DMS114 treated with DMSO at 0.1 percent for 48 hours (cell line): ENCODE measurements at regions not wholly inside any gene's neighbourhood (a gene's known extent, or its start where the extent isn't known, plus 50 kb on each side); places are given as distances from the start of the nearest gene placed in this dataset.

ENCODE experiments used
- DNase-seq: peaks from one replicate; lab custom pipeline; 2025; ENCODE audit not compliant: unreplicated experiment; lab: John Stamatoyannopoulos, UW

DNA sequence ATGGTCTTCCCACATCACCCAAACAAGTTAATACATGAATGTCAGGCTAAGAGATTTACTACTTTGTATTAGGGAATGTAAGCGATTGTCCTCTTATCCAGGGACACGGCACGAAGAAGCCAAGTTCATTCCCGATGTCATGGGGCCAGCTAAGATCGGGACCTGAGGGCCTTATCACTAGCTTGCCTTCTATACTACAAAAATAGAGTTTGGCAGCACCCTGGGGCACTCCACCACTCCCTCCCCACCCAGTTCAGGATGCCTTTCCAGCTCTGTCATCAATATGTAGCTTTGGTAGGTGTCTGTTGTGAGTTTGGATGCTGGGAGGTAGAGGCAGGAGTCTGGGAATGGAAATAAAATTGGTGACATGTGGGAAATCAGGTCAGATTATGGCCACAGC lies 197.5 kb downstream of the ATG4C start:
- DNase-seq: no peak

DNA sequence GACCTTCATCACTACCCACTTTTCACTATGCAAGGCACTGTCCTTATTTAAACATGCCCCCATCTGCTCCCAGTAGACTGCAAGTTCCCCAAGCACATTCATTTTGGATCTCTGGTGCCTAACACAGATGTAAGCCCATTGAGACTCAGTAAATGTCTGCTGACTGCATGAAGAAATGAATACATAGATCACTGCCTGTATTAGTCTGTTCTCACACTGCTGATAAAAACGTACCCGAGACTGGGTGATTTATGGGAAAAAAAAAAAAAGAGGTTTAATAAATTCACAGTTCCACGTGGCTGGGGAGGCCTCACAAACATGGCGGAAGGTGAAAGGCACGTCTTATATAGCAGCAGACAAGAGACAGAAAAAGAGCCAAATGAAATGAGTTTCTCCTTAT lies 204.9 kb downstream of the ATG4C start:
- no peak for DNase-seq

DNA sequence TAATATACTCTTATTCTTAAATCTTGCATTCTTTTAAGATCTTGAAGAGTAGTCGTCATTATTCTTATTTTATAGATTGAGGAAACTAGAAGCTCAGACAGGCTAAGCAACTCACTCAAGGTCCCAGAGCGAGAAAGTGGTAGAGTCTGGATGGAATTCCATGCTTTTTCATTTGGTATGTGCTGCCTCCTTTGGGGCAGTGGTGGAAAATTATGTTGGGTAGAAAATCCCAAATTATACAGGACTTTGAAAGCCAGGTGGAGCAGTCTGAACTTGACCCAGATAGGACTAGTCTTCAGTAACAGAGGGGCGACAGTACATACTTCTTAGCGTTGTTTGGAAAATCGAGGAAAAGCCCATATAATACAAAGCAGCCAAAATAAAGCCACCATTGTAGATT lies 205.6 kb downstream of the ATG4C start:
- DNase-seq: no peak

DNA sequence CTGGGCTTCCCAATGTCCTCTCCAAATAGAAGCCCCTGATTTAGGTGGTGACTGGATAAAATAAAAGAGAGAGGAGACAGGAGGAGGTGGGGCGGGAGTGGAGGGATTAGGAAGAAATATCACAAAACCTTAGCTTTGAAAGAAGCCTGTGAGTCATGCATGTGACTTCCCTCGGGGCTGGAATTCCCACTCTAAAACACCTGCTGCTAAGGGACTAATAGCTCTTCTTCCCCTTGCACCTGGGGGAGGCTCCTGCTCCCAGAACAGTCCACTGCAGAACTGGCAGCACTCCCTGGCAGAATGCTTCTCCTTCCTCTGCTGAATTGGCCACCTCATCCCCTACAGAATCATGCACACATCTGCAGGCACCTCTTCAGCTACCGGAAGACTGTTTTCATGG lies 207.2 kb downstream of the ATG4C start:
- no peak for DNase-seq

DNA sequence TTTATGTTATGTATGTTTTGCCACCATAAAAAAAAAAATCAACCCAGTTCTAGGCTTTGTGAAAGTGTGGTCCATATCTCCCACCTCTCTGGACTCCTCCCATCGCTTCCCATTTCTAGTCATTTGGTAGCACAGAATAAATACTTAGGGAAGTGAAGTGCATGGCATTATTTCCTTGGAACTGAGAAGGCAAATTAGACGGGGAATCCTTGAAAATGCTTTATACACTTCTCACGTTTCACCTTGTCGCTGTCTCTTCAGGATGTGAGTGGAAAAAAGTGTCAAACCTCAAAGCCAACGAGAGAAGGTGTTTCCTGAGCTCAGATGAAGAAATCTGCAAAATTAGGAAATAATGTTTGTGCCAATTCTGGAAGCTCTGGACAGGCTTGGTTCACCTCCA lies 209.9 kb downstream of the ATG4C start:
- no peak for DNase-seq

DNA sequence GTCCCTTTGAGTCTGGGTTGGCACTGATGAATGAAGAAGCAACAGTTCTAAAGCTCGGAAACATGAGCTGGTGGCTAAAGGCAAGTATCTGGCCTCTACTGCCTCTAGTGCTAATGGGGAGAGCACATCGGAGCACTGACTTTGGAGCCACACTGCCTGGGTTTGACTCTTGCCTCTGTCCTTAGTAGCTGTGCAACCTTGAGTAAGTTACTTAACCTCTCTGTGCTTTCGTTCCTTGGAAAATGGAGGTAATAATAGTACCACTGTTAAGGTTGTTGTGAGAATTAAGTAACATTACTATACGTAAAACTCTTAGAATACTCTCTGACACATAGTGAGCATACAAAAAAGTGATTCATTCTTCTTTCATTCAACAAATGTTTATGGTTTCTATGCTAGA lies 211.2 kb downstream of the ATG4C start:
- no peak for DNase-seq

DNA sequence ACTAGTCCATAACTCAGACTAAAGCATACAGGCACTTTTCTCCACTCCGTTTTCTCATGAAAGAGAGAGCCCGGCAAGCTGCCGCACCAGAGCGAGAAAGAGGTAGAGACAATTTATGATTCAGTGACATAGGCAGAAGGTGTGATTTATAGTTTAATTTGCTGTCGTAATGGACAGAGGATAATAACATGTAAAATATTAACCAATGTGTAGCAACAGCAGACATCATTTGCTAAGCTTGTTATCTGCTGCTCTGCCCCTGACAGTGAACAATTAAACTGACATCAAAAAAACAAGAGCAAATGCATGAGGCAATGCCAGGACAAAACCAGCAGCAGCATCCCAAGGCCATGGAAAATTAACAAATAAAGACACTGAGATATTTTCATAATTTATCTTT lies 214.0 kb downstream of the ATG4C start:
- DNase-seq: no peak

DNA sequence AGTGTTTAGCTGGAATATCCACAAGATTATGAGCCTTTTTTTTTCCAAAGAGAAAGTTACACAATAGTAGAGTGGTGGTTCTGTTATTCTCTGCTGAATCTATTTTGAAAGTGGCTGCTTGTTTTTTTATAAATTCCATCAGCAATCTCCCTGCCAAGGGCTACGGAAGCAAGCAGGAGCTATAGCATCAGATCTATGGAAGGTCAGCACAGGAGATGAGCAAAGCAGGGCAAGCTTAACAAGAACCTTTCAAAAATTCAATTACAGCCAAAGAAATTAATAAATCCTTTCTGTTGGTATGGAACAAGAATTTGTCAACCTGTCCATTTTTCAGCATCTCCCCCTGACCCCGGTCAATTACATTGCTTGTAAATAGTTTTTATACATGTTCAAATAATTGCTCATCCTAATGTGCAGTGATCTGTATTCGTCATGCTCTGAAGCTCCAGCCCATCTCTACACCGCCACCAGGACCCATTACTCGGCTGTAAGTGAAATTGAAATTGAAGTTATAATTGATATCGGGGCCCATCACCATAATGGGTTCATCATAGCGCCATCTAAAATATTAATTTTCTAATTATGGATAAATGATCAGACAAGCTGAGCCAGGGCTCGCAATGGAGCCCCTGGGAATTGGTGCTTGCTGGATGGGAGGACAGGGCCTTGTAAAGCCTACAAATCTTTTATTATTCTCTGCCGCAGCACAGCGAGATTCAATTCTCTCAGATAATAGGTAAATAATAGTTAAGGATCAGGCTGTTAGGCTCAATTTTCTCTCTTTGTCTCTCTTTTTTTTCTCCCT lies 215.1 kb downstream of the ATG4C start:
- no peak for DNase-seq

DNA sequence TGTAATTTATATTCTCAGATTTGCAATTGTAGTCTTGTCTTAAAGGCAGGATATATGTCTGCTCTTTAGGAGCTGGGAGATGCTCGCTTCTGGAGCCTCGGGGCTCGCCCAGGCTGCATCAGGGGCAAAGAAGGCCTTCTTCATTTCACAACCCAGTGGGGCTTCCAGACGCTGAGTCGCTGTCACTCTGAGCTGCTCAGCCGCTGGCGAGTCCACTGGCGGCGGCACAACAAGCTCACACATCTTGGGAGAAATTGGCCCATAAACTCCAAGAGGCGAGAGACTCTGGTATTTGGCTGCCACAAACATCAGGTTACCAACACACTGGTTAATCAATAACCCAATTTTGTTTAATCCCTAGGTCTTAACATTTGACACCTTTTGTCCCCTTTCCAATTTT lies 216.6 kb downstream of the ATG4C start:
- DNase-seq: no peak

DNA sequence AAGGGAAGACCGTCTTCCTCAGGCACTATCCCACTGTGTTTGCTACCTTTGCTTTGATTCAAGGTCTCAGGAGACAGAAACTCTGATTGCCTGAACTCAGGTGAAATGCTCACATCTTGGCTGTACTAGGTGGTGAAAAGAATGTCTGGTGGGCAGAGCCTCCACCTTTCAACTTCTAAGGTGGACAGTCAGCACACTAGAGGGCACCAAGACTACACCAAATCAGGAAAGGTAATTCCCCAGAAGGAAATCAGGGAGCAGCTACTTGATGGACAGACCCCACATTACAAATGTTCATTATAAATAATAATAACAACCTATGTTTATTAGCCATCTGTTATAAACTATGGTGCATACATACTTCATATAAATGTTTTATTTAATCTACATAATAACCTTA lies 220.9 kb downstream of the ATG4C start:
- no peak for DNase-seq

DNA sequence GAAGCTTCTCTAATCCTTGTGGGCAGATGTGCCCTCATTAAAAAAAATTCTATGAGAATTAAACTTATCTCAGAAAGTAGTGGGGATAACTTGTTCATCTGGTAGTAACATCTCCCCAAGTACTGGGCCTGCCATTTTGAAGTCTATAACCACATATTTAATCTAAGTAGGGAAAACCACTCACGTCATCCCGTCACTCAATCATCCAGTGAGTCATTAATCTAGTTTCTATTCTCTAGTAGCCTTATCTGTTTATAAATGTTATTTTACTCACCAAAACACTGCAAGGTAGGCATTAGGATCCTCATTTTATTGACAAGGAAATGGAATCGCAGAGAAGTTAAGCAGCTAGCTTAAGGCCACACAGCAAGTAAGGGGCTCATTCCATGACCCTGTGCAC lies 221.9 kb downstream of the ATG4C start:
- no peak for DNase-seq

DNA sequence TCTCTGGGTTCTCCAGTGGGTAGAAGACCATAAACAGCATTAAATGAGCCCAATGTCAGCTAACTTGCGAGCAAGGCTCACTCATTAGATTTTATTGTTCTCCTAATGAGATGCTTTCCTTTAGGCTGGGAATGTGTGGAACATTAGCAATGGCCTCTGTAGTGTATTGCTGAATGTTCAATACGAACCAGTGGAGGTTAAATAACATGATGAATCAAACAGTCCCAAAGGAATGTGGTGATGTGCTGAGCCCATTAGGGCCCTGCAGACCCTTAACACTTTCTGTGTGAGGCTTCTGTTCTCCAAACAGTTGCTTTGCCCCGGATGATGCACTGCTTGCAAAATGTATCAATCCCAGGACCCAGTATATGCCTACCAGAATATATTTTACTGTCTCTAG lies 225.5 kb downstream of the ATG4C start:
- DNase-seq: no peak

DNA sequence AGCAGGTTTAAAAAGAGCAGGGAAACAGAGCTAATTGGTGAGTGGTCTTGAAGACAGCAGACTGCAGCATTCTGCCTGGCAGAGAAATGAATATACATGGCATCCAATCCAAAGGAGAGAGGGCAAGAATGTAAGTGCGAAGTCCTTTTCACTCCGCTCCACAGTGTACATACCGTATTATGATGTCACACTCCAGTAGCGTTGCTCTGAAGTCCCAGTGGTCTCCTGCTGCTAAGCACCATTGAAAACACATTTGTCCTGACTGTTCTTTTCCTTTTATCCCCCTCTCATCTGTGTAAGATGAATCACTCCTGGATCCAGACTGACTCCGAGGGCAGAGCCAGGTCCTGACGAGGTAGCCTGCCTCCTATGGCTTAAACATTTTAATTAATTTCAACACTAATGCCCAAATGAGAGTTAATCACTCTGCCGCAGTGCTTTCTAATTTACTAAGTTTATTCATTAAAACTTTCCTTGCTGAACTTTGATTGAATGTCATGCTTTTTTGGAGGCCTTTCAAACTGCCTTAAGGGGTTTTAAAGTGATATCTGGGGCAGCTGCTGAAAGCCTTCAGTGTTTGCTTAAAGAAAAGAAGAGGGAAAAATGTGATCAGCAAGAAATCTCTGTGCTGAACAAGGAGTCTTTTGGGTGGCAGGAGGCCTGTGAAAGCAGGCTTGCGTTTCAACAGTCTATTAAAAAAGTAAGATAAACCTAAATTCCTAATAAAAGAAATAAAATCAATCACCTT lies 227.2 kb downstream of the ATG4C start:
- no peak for DNase-seq

DNA sequence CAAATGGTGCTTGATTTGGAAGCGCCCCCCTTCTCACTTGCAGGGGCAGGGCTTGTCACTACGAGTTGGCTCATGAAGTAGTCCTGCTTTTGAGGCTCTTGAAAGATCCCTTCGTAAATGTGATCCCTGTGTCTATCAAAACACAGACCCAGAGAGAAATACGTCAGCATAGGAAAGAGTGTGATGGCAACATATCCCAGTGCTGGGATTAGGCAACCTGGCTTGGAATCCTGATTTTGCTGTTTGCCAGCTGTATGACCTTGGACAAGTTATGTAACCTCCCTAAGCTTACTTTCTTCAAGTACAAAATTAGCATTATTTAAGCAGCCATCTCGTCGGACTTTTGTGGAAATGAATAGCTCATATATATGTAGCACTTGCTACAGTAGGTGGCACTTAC lies 228.4 kb downstream of the ATG4C start:
- DNase-seq: no peak

DNA sequence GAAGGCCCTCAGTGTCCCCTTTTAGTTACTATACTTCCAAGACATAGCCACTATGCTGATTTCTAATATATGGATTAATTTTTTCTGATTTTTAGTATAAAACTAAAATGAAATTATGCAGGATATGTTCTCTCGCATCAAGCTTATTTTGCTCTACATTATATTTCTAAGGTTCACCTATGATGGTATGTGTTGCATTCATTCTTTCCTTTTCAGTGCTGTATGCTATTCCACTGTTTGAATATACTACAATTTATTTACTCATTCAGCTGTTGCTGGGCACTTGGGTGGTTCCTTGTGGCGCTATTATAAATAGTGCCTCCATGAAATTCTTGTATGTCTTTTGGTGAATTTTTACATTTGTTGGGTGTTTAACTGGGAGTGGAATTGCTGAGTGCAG lies 230.3 kb downstream of the ATG4C start:
- DNase-seq: no peak

DNA sequence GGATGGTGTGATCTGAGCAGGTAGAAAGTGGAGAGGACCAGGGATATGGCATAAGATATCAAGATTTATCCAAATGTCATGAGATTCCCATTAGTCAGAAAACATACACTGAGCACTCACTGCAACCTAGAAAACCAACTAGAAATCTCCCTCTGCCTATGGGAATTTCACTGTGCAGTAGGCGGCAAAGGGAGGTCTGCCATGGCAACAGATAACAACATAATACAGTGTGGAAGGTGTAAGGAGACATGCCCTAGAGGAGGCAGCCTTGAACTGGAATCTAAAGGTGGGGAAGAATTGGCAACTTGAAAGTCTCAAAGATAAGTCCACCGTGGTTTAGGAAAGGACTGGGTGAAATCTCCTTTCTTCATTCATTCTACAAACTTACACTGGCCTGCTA lies 238.4 kb downstream of the ATG4C start:
- no peak for DNase-seq

DNA sequence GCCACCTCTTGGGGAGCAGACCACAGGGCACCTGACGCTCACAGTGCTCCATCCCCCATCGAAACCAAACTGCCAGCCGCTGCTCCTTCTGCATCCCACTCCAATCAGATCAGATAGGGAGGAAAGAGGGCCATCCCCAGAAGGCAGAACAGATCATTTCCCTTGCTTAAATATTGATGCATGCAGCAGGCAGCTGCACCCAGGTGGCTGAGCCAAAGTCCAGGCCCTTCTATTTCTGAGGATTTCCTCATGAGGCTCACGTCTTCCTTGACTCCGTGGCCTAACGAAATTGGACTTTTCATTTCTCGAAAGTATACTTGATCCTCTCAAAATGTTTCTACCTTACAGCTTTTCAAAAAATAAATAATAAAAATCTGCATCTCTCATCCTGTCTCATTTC lies 239.2 kb downstream of the ATG4C start:
- DNase-seq: no peak

DNA sequence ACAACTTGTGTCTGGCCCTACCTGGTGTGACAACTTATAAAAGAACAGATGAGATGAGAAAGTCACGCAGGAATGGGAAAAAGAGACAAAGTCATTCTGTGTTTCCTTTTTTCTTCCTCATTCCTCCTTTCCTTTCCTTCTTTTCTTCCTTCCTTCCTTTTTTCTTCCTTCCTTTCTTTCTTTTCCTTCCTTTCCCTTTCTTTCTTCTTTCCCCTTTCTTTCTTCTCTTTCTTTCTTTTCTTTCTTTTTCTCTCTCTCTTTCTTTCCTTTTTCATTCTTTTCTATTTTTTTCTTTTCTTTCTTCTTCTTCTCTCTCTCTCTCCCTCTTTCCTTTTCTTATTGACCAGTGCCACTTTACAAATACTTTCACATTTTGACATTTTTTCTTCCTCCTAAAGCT lies 239.7 kb downstream of the ATG4C start:
- DNase-seq: no peak

DNA sequence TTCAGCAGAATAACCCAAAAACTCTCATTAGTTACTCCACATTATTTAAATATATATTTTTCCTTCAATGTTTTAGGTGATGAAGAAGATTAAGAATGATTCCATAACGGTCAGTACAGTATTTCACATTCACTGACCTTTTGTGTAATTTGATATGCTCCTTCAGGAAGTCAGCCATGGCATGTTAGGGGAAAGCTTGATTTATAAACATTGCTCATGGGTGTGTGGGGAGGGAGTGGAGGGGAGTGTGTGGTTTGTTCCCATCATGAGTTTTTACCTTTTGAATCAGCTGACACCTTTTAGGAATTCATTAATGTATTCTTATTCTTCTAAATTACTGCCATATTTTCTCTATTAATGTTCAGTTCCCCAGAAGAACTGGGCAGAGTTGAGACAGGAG lies 240.2 kb downstream of the ATG4C start:
- DNase-seq: no peak

DNA sequence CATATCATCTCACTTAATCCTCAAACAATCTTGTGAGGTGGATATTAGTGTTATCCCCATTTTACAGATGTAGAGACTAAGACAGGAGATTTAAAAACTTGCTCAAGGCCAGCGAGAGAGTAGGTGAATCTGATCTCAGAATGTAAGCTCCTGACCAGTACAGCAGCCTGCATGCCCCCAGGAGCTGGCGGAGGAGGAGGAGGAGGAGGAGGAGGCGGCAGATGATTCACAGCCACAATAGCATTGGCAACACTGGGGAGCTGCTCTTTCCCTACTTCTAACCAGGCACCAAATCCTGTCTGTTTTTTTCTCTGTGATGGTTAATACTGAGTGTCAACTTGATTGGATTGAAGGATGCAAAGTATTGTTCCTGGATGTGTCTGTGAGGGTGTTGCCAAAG lies 243.2 kb downstream of the ATG4C start:
- no peak for DNase-seq

DNA sequence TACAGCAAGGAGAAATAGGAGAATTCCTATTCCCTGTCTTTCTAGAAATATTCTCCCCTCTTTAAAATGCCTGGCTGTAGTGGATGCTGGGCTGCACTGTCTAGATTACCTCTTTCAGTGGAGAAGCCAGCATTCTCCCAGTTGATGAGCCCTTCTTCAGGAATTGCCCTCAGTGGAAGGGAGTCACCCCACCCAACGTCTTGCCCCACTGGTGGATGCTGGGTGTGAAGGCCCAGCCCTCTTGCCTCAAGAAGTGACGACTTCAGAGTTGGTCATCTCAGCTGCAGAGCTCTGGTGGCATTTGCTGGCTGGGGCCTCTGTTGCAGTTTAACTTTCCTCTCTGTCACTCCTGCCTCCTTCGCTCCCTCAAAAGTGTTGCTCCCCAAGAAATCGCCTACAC lies 248.2 kb downstream of the ATG4C start:
- no peak for DNase-seq

DNA sequence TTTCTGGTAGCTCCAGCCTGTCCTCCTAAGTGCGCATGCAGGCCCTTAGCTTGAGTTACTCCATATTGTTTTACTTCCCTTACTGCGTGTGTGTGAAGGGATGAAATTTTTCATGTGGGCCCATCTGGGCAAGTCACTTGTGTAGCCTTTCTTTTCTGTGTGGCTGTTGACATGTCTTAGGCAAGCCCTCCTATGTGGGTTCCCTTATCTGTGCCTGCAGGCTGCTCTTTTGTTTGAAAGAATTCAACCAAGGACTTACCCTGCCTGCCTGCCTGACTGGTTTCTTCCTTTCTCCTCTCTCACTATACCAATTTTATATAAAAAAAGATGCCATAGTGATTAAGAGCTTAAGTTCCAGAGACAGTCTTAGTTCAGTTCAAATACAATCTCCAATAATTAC lies 249.3 kb downstream of the ATG4C start:
- no peak for DNase-seq

DNA sequence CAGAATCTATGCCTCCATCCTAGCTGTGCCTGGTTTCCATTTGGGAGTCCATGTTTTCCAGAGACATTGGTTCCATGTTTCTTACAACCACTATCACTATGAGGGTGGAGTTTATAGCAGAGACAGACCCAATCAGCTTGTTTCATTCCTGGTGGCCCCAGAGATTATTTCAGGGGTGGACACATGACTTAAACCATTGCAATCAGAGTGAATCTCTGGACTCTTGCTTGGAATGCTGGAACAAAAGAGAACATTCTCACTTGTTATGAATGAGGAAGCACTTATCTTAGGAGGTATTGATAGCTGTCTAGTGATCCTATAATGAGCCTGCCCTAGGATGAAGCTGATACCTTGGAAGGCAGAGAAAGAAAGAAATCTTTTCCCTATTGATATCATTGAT lies 250.3 kb downstream of the ATG4C start:
- no peak for DNase-seq
